ENCODE measurements at regions not wholly inside any gene's neighbourhood (a gene's known extent, or its start where the extent isn't known, plus 50 kb on each side); places are given as distances from the start of the nearest gene placed in this dataset.

GRCh38 chr21:41685511-41686149 lies 81.2 kb downstream of the RIPK4 start:
- TF ChIP-seq CTCF (IDR thresholded peaks at IDR 0.05; ENCODE audit: low read depth, low read length, poor library complexity, severe bottlenecking) (no peak), EZH2phosphoT487 (IDR thresholded peaks at IDR 0.05; ENCODE audit: borderline replicate concordance, low read length) (no peak)
- H3K27me3 ChIP-seq (ENCODE audit: control insufficient read depth, low read length): no peaks in the 10 kb centered on the region
- H3K9me3 ChIP-seq (ENCODE audit: control insufficient read depth, insufficient read depth, low read length): no peaks in the 10 kb centered on the region
- H3K36me3 ChIP-seq (ENCODE audit: control insufficient read depth, low read length): no peaks in the 10 kb centered on the region
- no peak overlapping the region for H3K4me3 ChIP-seq (ENCODE audit: low read length)
- no peak overlapping the region for H3K27ac ChIP-seq (ENCODE audit: low read depth, low read length)
- no peaks in the 10 kb centered on the region for H3K9me2 ChIP-seq (replicated peaks; ENCODE audit: control insufficient read depth, low read length)
- H3K4me2 ChIP-seq (ENCODE audit: low read length): no peak overlapping the region
- no peaks in the 10 kb centered on the region for H4K20me1 ChIP-seq (ENCODE audit: control insufficient read depth, insufficient read depth, low read depth, low read length)
- no peaks in the 10 kb centered on the region for H3F3A ChIP-seq (ENCODE audit: control insufficient read depth, insufficient read depth)
- H3K4me1 ChIP-seq (ENCODE audit: control insufficient read depth, low read length): no peaks in the 10 kb centered on the region
- H3K79me2 ChIP-seq (ENCODE audit: control insufficient read depth, low read length): no peaks in the 10 kb centered on the region; the same call in 1 of the 2 replicates

GRCh38 chr21:41684381-41685245 lies 82.2 kb downstream of the RIPK4 start:
- no peaks in the 10 kb centered on the region for H3K27me3 ChIP-seq (ENCODE audit: control insufficient read depth, low read length)
- H3K4me3 ChIP-seq (ENCODE audit: low read length): no peak overlapping the region
- no peaks in the 10 kb centered on the region for H3K4me1 ChIP-seq (ENCODE audit: control insufficient read depth, low read length)
- TF ChIP-seq EZH2phosphoT487 (IDR thresholded peaks at IDR 0.05; ENCODE audit: borderline replicate concordance, low read length) (no peak), CTCF (IDR thresholded peaks at IDR 0.05; ENCODE audit: low read depth, low read length, poor library complexity, severe bottlenecking) (no peak)
- H3K9me2 ChIP-seq (replicated peaks; ENCODE audit: control insufficient read depth, low read length): no peaks in the 10 kb centered on the region
- H3K36me3 ChIP-seq (ENCODE audit: control insufficient read depth, low read length): no peaks in the 10 kb centered on the region
- H3K9me3 ChIP-seq (ENCODE audit: control insufficient read depth, insufficient read depth, low read length): no peaks in the 10 kb centered on the region
- H3K79me2 ChIP-seq (ENCODE audit: control insufficient read depth, low read length): no peaks in the 10 kb centered on the region; the same call in 1 of the 2 replicates
- H3F3A ChIP-seq (ENCODE audit: control insufficient read depth, insufficient read depth): no peaks in the 10 kb centered on the region
- no peak overlapping the region for H3K4me2 ChIP-seq (ENCODE audit: low read length)
- no peak overlapping the region for H3K27ac ChIP-seq (ENCODE audit: low read depth, low read length)
- no peaks in the 10 kb centered on the region for H4K20me1 ChIP-seq (ENCODE audit: control insufficient read depth, insufficient read depth, low read depth, low read length)

GRCh38 chr21:41683815-41684214 lies 83.0 kb downstream of the RIPK4 start:
- H3K4me2 ChIP-seq (ENCODE audit: low read length): no peak overlapping the region
- no peak for TF ChIP-seq CTCF (IDR thresholded peaks at IDR 0.05; ENCODE audit: low read depth, low read length, poor library complexity, severe bottlenecking)
- TF ChIP-seq EZH2phosphoT487 (IDR thresholded peaks at IDR 0.05; ENCODE audit: borderline replicate concordance, low read length): no peak
- no peaks in the 10 kb centered on the region; the same call in 1 of the 2 replicates for H3K79me2 ChIP-seq (ENCODE audit: control insufficient read depth, low read length)
- no peaks in the 10 kb centered on the region for H3K9me2 ChIP-seq (replicated peaks; ENCODE audit: control insufficient read depth, low read length)
- no peaks in the 10 kb centered on the region for H3K9me3 ChIP-seq (ENCODE audit: control insufficient read depth, insufficient read depth, low read length)
- H3K4me3 ChIP-seq (ENCODE audit: low read length): no peak overlapping the region
- H3K36me3 ChIP-seq (ENCODE audit: control insufficient read depth, low read length): no peaks in the 10 kb centered on the region
- H4K20me1 ChIP-seq (ENCODE audit: control insufficient read depth, insufficient read depth, low read depth, low read length): no peaks in the 10 kb centered on the region
- H3K27me3 ChIP-seq (ENCODE audit: control insufficient read depth, low read length): no peaks in the 10 kb centered on the region
- no peak overlapping the region for H3K27ac ChIP-seq (ENCODE audit: low read depth, low read length)
- no peaks in the 10 kb centered on the region for H3F3A ChIP-seq (ENCODE audit: control insufficient read depth, insufficient read depth)
- H3K4me1 ChIP-seq (ENCODE audit: control insufficient read depth, low read length): no peaks in the 10 kb centered on the region
